GM23338 (cell line): ENCODE measurements at regions not wholly inside any gene's neighbourhood (a gene's known extent, or its start where the extent isn't known, plus 50 kb on each side); places are given as distances from the start of the nearest gene placed in this dataset.

Source experiments
- ATAC-seq: fragments of 200-7000 bp; cut with Tn5 transposase; 3 replicates; pipeline ENCODE4 v1.9.1; 2020
- DNase-seq: peaks from one replicate; pipeline ENCODE4 v3.0.0-alpha.2; 2015; ENCODE audit warnings: low spot score
- H2AFZ ChIP-seq: fragments of 200-600 bp; sonication (generic); 2 replicates; pipeline ENCODE4 v1.8.0; 2016; ENCODE audit warnings: antibody characterized with exemption, mild to moderate bottlenecking, moderate library complexity
- H3F3A ChIP-seq: fragments of 200-600 bp; sonication (generic); replicated peaks from 2 replicates; pipeline ENCODE4 v1.8.0; 2017; ENCODE audit warnings: antibody characterized with exemption, mixed run types, low read depth
- H3K27ac ChIP-seq: fragments of 200-600 bp; sonication (generic); 2 replicates; pipeline ENCODE4 v1.6.1; 2016; ENCODE audit warnings: low read depth
- H3K27me3 ChIP-seq: fragments of 200-600 bp; sonication (generic); 2 replicates; pipeline ENCODE4 v1.8.0; 2016; ENCODE audit warnings: mild to moderate bottlenecking, mixed run types, moderate library complexity; ENCODE audit not compliant: insufficient read depth
- H3K36me3 ChIP-seq: fragments of 200-600 bp; sonication (generic); 2 replicates; pipeline ENCODE4 v1.8.0; 2016; ENCODE audit warnings: mild to moderate bottlenecking; ENCODE audit not compliant: insufficient read depth
- H3K4me1 ChIP-seq: fragments of 200-600 bp; sonication (generic); 2 replicates; pipeline ENCODE4 v1.8.0; 2016; ENCODE audit warnings: mild to moderate bottlenecking, moderate library complexity; ENCODE audit not compliant: insufficient read depth
- H3K4me2 ChIP-seq: fragments of 200-600 bp; sonication (generic); 2 replicates; pipeline ENCODE4 v1.7.1; 2017; ENCODE audit warnings: mixed run types
- H3K4me3 ChIP-seq: fragments of 200-600 bp; sonication (generic); 2 replicates; pipeline ENCODE4 v1.6.1; 2016; ENCODE audit warnings: mixed run types
- H3K79me2 ChIP-seq: fragments of 200-600 bp; sonication (generic); replicated peaks from 2 replicates; pipeline ENCODE4 v1.8.0; 2017; ENCODE audit warnings: mild to moderate bottlenecking; ENCODE audit not compliant: insufficient read depth
- H3K9me2 ChIP-seq: fragments of 200-600 bp; sonication (generic); 2 replicates; pipeline ENCODE4 v1.8.0; 2017; ENCODE audit not compliant: insufficient read depth
- H4K20me1 ChIP-seq: fragments of 200-600 bp; sonication (generic); replicated peaks from 2 replicates; pipeline ENCODE4 v1.8.0; 2017; ENCODE audit warnings: mild to moderate bottlenecking; ENCODE audit not compliant: insufficient read depth
- H3K27ac Mint-ChIP-seq: 2 replicates; pipeline ENCODE4 v1.8.0; 2020; ENCODE audit warnings: inconsistent platforms, mild to moderate bottlenecking, moderate library complexity, mixed read lengths
- H3K27me3 Mint-ChIP-seq: 3 replicates; pipeline ENCODE4 v1.8.0; 2022; ENCODE audit warnings: low read depth, mild to moderate bottlenecking, moderate library complexity, mixed read lengths, inconsistent platforms; ENCODE audit not compliant: insufficient read depth, poor library complexity
- H3K36me3 Mint-ChIP-seq: 3 replicates; pipeline ENCODE4 v1.8.0; 2021; ENCODE audit warnings: low read depth, mild to moderate bottlenecking, inconsistent platforms, moderate library complexity, mixed read lengths
- H3K4me1 Mint-ChIP-seq: 3 replicates; pipeline ENCODE4 v1.8.0; 2020; ENCODE audit warnings: mild to moderate bottlenecking, inconsistent platforms, mixed read lengths
- H3K4me3 Mint-ChIP-seq: 3 replicates; pipeline ENCODE4 v1.8.0; 2021; ENCODE audit warnings: moderate library complexity, mild to moderate bottlenecking, inconsistent platforms, mixed read lengths
- H3K9me3 Mint-ChIP-seq: 3 replicates; pipeline ENCODE4 v1.8.0; 2020; ENCODE audit warnings: moderate library complexity, mild to moderate bottlenecking, inconsistent platforms, mixed read lengths
- CREB1 ChIP-seq: fragments of 250-450 bp; sonication (Bioruptor Pico); IDR thresholded peaks from 2 replicates; pipeline ENCODE4 v1.5.0; 2020; ENCODE audit warnings: low read depth, mild to moderate bottlenecking, moderate library complexity
- CTCF ChIP-seq, 2 experiments: fragments of 200-600 bp in 1 of 2; sonication (generic) in 1 of 2; conservative IDR thresholded peaks; 2 replicates each; pipeline versions ENCODE4 v1.5.1 to v1.6.1; 2016 to 2017; ENCODE audit warnings: antibody characterized with exemption in 2 of 2, low read depth in 2 of 2, mild to moderate bottlenecking in 2 of 2, moderate library complexity in 1 of 2
- ETS1 ChIP-seq: IDR thresholded peaks from 2 replicates; pipeline ENCODE4 v1.6.1; 2016; ENCODE audit warnings: antibody characterized with exemption
- EZH2phosphoT487 ChIP-seq: fragments of 200-600 bp; sonication (generic); IDR thresholded peaks from one replicate; pipeline ENCODE4 v1.8.1; 2018; ENCODE audit warnings: antibody characterized with exemption; ENCODE audit not compliant: unreplicated experiment
- NANOG ChIP-seq: IDR thresholded peaks from 2 replicates; pipeline ENCODE4 v1.6.1; 2016; ENCODE audit warnings: antibody characterized with exemption, borderline replicate concordance
- REST ChIP-seq: IDR thresholded peaks from one replicate; pipeline ENCODE4 v1.6.1; 2018; ENCODE audit warnings: antibody characterized with exemption; ENCODE audit not compliant: unreplicated experiment
- ZNF114 ChIP-seq: fragments of 250-450 bp; sonication (Bioruptor Pico); IDR thresholded peaks from 2 replicates; pipeline ENCODE4 v1.5.0; 2020; ENCODE audit warnings: mild to moderate bottlenecking, moderate library complexity
- ZNF331 ChIP-seq: fragments of 250-450 bp; sonication (Bioruptor Pico); IDR thresholded peaks from 2 replicates; pipeline ENCODE4 v1.5.0; 2020; ENCODE audit warnings: low read depth, mild to moderate bottlenecking, moderate library complexity
- ZNF462 ChIP-seq: fragments of 250-450 bp; sonication (Bioruptor Pico); IDR thresholded peaks from 2 replicates; pipeline ENCODE4 v1.5.0; 2020; ENCODE audit warnings: mild to moderate bottlenecking, moderate library complexity

- Histone ChIP-seq H3K4me2 (no peak overlapping the region), H3K9me2 (no peaks in the 10 kb centered on the region), H3F3A (no peaks in the 10 kb centered on the region), H3K4me1 (no peaks in the 10 kb centered on the region), H3K36me3 (peaks cover 4% of the 10 kb centered on the region), H4K20me1 (no peaks in the 10 kb centered on the region), H2AFZ (no peak overlapping the region), H3K4me3 (no peak overlapping the region), H3K79me2 (no peaks in the 10 kb centered on the region), H3K27ac (no peak overlapping the region), H3K27me3 (no peaks in the 10 kb centered on the region)
- Mint-ChIP-seq H3K4me1 (0 out of 3 replicates have a peak, but pooled peaks cover 3% of the 10 kb centered on the region), H3K27me3 (peaks cover 3% of the 10 kb centered on the region), H3K27ac (no peak overlapping the region), H3K36me3 (peaks cover 25% of the 10 kb centered on the region; the same call in 2 of the 3 replicates), H3K4me3 (no peak overlapping the region), H3K9me3 (peaks cover 99% of the 10 kb centered on the region)
- ATAC-seq = no peak
- no peak for DNase-seq
- TF ChIP-seq NANOG = no peak
- TF ChIP-seq ZNF462 (CRISPR knock-in tag) = no peak
- no peak for TF ChIP-seq ZNF114
- TF ChIP-seq EZH2phosphoT487 = no peak
- no peak for TF ChIP-seq ZNF331 (CRISPR knock-in tag)
- TF ChIP-seq REST = no peak
- TF ChIP-seq CTCF (conservative IDR thresholded peaks at IDR 0.05; ENCODE audit: low read depth in 2 of 2) = no peak
- no peak for TF ChIP-seq ETS1
- no peak for TF ChIP-seq CREB1
Observed at GRCh38 chr1:4115191-4115900, 215.3 kb upstream of the C1orf174 start.
